NB4 (cell line): ENCODE measurements at regions not wholly inside any gene's neighbourhood (a gene's known extent, or its start where the extent isn't known, plus 50 kb on each side); places are given as distances from the start of the nearest gene placed in this dataset.
"Not testable (repeated sequence)": the region's sequence is repeated elsewhere in the genome, so short reads cannot be mapped to it uniquely, and the experiment has no call there.

ENCODE experiments used
- DNase-seq: peaks from one replicate; pipeline ENCODE4 v3.0.0; 2010; ENCODE audit warnings: low read depth
- H3K4me3 ChIP-seq: one replicate; pipeline ENCODE4 v1.5.1; 2011; ENCODE audit warnings: mild to moderate bottlenecking, low read depth, low read length, moderate library complexity
- MYC ChIP-seq: IDR thresholded peaks from 2 replicates; pipeline ENCODE4 v1.6.1; 2011; ENCODE audit warnings: low read depth, low read length
- POLR2A ChIP-seq: IDR thresholded peaks from 2 replicates; pipeline ENCODE4 v1.6.1; 2011; ENCODE audit warnings: mild to moderate bottlenecking; ENCODE audit not compliant: insufficient read length; ENCODE audit errors: extremely low read depth
- TF ChIP-seq, protein P1 (sequence below): IDR thresholded peaks from 2 replicates; pipeline ENCODE4 v1.6.1; 2011; ENCODE audit warnings: low read depth, low read length
- TF ChIP-seq, protein P2 (sequence below): IDR thresholded peaks from one replicate; pipeline ENCODE4 v1.5.1; 2012; ENCODE audit warnings: low read depth, low read length

GRCh38 chr2:156778916-156779315 lies 342.7 kb downstream of the GPD2 start:
- H3K4me3 ChIP-seq, result no peak overlapping the region
- TF ChIP-seq POLR2A (no peak), MYC (no peak)
- TF ChIP-seq, protein P1, sequence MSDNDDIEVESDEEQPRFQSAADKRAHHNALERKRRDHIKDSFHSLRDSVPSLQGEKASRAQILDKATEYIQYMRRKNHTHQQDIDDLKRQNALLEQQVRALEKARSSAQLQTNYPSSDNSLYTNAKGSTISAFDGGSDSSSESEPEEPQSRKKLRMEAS, result no peak
- TF ChIP-seq, protein P2, sequence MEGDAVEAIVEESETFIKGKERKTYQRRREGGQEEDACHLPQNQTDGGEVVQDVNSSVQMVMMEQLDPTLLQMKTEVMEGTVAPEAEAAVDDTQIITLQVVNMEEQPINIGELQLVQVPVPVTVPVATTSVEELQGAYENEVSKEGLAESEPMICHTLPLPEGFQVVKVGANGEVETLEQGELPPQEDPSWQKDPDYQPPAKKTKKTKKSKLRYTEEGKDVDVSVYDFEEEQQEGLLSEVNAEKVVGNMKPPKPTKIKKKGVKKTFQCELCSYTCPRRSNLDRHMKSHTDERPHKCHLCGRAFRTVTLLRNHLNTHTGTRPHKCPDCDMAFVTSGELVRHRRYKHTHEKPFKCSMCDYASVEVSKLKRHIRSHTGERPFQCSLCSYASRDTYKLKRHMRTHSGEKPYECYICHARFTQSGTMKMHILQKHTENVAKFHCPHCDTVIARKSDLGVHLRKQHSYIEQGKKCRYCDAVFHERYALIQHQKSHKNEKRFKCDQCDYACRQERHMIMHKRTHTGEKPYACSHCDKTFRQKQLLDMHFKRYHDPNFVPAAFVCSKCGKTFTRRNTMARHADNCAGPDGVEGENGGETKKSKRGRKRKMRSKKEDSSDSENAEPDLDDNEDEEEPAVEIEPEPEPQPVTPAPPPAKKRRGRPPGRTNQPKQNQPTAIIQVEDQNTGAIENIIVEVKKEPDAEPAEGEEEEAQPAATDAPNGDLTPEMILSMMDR, result no peak
- no peak for DNase-seq

DNA sequence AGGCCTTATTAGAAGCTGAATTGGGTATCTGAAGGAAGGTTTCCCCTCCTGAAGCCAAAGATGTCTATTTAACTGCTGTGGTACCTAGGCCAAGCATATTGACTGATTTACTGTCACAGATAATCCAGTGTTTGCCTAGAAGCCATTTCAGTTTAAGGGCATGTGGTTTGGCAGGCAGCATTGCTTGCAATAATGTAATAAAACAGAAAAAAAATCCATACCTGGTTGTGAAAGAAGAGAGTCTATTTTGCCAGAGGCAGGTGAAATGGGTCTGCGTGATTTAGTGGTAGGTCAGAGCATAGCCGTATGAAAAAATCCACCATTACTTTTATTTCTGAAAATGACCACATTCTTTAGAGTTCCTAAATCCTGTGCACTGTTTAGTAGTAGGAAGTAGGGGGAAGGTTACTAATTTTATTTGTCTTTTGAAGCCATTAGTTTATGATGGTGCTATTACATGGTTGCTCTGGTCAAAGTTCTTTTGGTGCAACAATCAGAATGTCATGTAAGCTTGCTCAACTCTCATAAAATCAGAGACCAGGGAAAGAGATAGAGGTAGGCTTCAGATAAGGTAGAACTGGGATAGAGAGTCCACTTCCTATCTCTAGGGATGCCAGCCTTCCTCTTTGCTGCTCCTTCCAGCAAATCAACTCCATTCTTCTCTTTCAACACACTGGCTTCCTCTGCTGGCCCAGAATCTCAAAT lies 343.4 kb downstream of the GPD2 start:
- no peak for TF ChIP-seq MYC
- TF ChIP-seq, protein P1, result no peak
- DNase-seq, result no peak
- no peak overlapping the region for H3K4me3 ChIP-seq

- not testable (repeated sequence) for H3K4me3 ChIP-seq, DNase-seq
These were observed 345.5 kb downstream of the GPD2 start for GRCh38 chr2:156781677-156782076.

- TF ChIP-seq MYC, result no peak
- TF ChIP-seq, protein P1, result no peak
- TF ChIP-seq POLR2A, result no peak
- DNase-seq, result no peak
- no peak overlapping the region for H3K4me3 ChIP-seq
These were observed 348.0 kb downstream of the GPD2 start for GRCh38 chr2:156784020-156784701.

- TF ChIP-seq MYC (no peak), POLR2A (no peak)
- TF ChIP-seq, protein P2, result no peak
- TF ChIP-seq, protein P1, result no peak
- no peak for DNase-seq
- no peak overlapping the region for H3K4me3 ChIP-seq
These were observed 351.3 kb downstream of the GPD2 start for GRCh38 chr2:156787517-156787916.

DNA sequence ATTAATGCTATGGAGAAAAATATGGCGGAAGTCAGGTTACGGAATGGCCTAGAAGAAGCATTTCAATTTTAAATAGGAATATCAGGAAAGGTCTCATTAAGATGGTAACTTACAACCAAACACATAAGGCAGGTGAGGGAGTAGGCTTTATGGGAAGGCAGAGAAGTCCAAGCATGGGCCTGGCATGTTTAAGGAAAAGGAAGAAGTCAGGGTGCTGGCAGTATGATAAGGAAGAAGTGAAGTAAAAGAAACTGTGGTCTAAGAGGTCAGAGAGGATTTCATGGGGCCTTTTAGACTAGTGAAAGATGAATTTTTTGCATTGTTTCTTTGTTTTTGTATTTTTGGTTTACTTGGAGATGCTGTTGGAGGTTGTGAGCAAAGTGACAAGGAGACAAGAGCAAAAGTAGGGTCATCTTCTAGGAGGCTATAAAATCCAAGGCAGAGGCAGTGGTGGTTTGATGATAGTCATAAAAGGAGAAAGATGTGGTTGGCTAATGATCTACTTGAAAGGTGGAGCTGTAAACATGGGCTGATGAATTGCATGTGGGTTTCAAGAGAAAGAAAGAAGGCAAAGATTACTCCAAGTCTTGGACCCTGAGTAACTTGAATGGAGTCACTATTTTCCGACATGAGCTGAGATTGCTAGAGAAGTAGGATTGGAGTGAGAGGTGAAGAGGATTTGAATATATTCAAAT lies 354.3 kb downstream of the GPD2 start:
- no peak overlapping the region for H3K4me3 ChIP-seq
- TF ChIP-seq, protein P2, result no peak
- TF ChIP-seq, protein P1, result no peak
- no peak for TF ChIP-seq POLR2A
- no peak for TF ChIP-seq MYC
- no peak for DNase-seq

DNA sequence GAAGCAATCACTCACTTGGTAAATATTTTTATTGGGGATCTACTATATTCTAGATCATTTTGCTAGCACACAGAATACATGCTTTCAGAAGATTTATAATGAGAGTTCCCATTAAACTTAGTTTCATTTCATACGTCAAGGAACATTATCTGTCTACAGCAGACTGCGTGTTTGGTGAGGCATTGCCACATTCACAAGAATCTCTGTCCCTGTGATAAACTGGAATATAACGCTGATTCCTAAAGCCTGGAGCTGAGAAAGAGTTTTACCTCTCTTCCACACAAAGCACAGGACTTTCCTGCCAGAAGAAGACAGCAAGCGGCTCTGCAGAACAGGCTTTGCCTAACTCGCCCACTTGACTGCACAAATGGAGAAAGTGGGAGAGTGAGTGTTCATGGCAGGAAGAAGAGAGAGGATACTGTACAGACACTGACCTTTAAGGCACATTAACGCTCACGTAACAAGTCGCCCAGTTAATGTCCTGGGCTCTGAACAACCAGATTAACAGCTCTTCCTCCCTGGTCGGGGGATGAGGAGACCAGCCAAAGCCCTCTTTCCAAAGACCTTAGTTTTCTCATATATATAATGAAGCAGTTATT lies 356.2 kb downstream of the GPD2 start:
- no peak overlapping the region for H3K4me3 ChIP-seq
- no peak for DNase-seq
- TF ChIP-seq, protein P1, result no peak
- TF ChIP-seq MYC (no peak), POLR2A (no peak)
- TF ChIP-seq, protein P2, result no peak
